DND-41 (cell line): ENCODE measurements at regions not wholly inside any gene's neighbourhood (a gene's known extent, or its start where the extent isn't known, plus 50 kb on each side); places are given as distances from the start of the nearest gene placed in this dataset.
"Not testable (repeated sequence)": the region's sequence is repeated elsewhere in the genome, so short reads cannot be mapped to it uniquely, and the experiment has no call there.

Experiments used
- ATAC-seq: fragments of 200-7000 bp; cut with Tn5 transposase; 3 replicates; pipeline ENCODE4 v1.9.1; 2021; ENCODE audit warnings: low read depth; ENCODE audit not compliant: insufficient read depth
- DNase-seq: peaks from one replicate; pipeline ENCODE4 v3.0.0-alpha.2; 2020
- H2AFZ ChIP-seq: 2 replicates; pipeline ENCODE4 v1.6.0; 2012; ENCODE audit warnings: low read depth, low read length
- H3K27ac ChIP-seq: 2 replicates; pipeline ENCODE4 v1.5.1; 2012; ENCODE audit warnings: low read length, inconsistent platforms
- H3K27me3 ChIP-seq: fragments of 200-600 bp; sonication (generic); 2 replicates; pipeline ENCODE4 v1.6.0; 2012; ENCODE audit warnings: low read length, mild to moderate bottlenecking, inconsistent platforms; ENCODE audit not compliant: insufficient read depth, poor library complexity
- H3K36me3 ChIP-seq: 2 replicates; pipeline ENCODE4 v1.5.1; 2012; ENCODE audit warnings: low read length, inconsistent platforms; ENCODE audit not compliant: insufficient read depth
- H3K4me1 ChIP-seq: 2 replicates; pipeline ENCODE4 v1.5.1; 2012; ENCODE audit warnings: mild to moderate bottlenecking, low read length; ENCODE audit not compliant: insufficient read depth
- H3K4me2 ChIP-seq: 2 replicates; pipeline ENCODE4 v1.6.0; 2012; ENCODE audit warnings: mild to moderate bottlenecking, moderate library complexity, low read length, inconsistent platforms; ENCODE audit not compliant: insufficient read depth
- H3K4me3 ChIP-seq, 2 experiments: fragments of 200-600 bp in 1 of 2; shearing (Covaris generic) in 1 of 2; 2 replicates each; pipeline ENCODE4 v1.5.1; 2012 to 2016; ENCODE audit warnings: inconsistent platforms in 2 of 2, low read length in 2 of 2, mild to moderate bottlenecking in 2 of 2, low read depth in 1 of 2, moderate library complexity in 1 of 2
- H3K79me2 ChIP-seq: 2 replicates; pipeline ENCODE4 v1.6.0; 2012; ENCODE audit warnings: low read length, inconsistent platforms; ENCODE audit not compliant: insufficient read depth
- H3K9ac ChIP-seq: 2 replicates; pipeline ENCODE4 v1.6.0; 2012; ENCODE audit warnings: low read depth, mild to moderate bottlenecking, inconsistent platforms, low read length, moderate library complexity
- H3K9me3 ChIP-seq: 2 replicates; pipeline ENCODE4 v1.5.1; 2012; ENCODE audit warnings: low read length, moderate library complexity, mild to moderate bottlenecking, inconsistent platforms; ENCODE audit not compliant: insufficient read depth, severe bottlenecking
- H4K20me1 ChIP-seq: 2 replicates; pipeline ENCODE4 v1.6.0; 2012; ENCODE audit warnings: low read length; ENCODE audit not compliant: insufficient read depth
- CTCF ChIP-seq: IDR thresholded peaks from 2 replicates; pipeline ENCODE4 v1.5.1; 2012; ENCODE audit warnings: borderline replicate concordance, low read length, moderate library complexity, mild to moderate bottlenecking; ENCODE audit not compliant: poor library complexity, severe bottlenecking; ENCODE audit errors: extremely low read depth
- EZH2 ChIP-seq: IDR thresholded peaks from 3 replicates; pipeline ENCODE4 v1.6.1; 2012; ENCODE audit warnings: borderline replicate concordance, low read depth, mild to moderate bottlenecking, moderate library complexity, low read length, inconsistent platforms; ENCODE audit not compliant: severe bottlenecking

GRCh38 chr4:19557161-19557560 lies 694.5 kb upstream of the SLIT2 start:
- H3K27ac ChIP-seq: no peak overlapping the region
- no peak for TF ChIP-seq CTCF
- no peak for TF ChIP-seq EZH2
- no peaks in the 10 kb centered on the region for H3K36me3 ChIP-seq
- no peak overlapping the region for H2AFZ ChIP-seq
- H3K79me2 ChIP-seq: no peaks in the 10 kb centered on the region
- ATAC-seq (no peak), DNase-seq (no peak)
- H3K9me3 ChIP-seq: no peaks in the 10 kb centered on the region
- H3K27me3 ChIP-seq: no peaks in the 10 kb centered on the region
- no peak overlapping the region for H3K4me3 ChIP-seq
- H4K20me1 ChIP-seq: no peaks in the 10 kb centered on the region
- H3K4me1 ChIP-seq: no peaks in the 10 kb centered on the region
- H3K4me2 ChIP-seq: no peak overlapping the region
- H3K9ac ChIP-seq: no peak overlapping the region

GRCh38 chr4:19556276-19556675 lies 695.4 kb upstream of the SLIT2 start:
- not testable (repeated sequence) for H3K36me3 ChIP-seq, H3K4me2 ChIP-seq, H3K27ac ChIP-seq, H3K79me2 ChIP-seq, H3K4me3 ChIP-seq, H4K20me1 ChIP-seq, DNase-seq, H3K9me3 ChIP-seq, H2AFZ ChIP-seq, H3K4me1 ChIP-seq, H3K9ac ChIP-seq, ATAC-seq, H3K27me3 ChIP-seq

GRCh38 chr4:19547463-19547862 lies 704.2 kb upstream of the SLIT2 start:
- Histone ChIP-seq H2AFZ (peak overlapping the region; percentile 21; the same call in 1 of the 2 replicates), H3K4me3 (no peak overlapping the region), H3K27me3 (no peaks in the 10 kb centered on the region), H3K27ac (no peak overlapping the region), H3K79me2 (no peaks in the 10 kb centered on the region), H4K20me1 (no peaks in the 10 kb centered on the region), H3K36me3 (no peaks in the 10 kb centered on the region), H3K4me2 (no peak overlapping the region), H3K4me1 (no peaks in the 10 kb centered on the region), H3K9me3 (no peaks in the 10 kb centered on the region), H3K9ac (no peak overlapping the region)
- ATAC-seq: no peak
- DNase-seq: no peak
- TF ChIP-seq EZH2 (no peak), CTCF (no peak)

- Histone ChIP-seq H3K9me3 (no peaks in the 10 kb centered on the region), H3K4me2 (no peak overlapping the region), H3K27me3 (no peaks in the 10 kb centered on the region), H2AFZ (no peak overlapping the region), H3K9ac (no peak overlapping the region), H4K20me1 (no peaks in the 10 kb centered on the region), H3K4me1 (peaks cover 6% of the 10 kb centered on the region; the same call in 1 of the 2 replicates), H3K27ac (no peak overlapping the region), H3K36me3 (no peaks in the 10 kb centered on the region), H3K4me3 (no peak overlapping the region), H3K79me2 (no peaks in the 10 kb centered on the region)
- ATAC-seq: no peak
- no peak for TF ChIP-seq CTCF
- no peak for TF ChIP-seq EZH2
- no peak for DNase-seq
These were observed 707.1 kb upstream of the SLIT2 start for GRCh38 chr4:19544446-19545125.
